ENCODE measurements at regions not wholly inside any gene's neighbourhood (a gene's known extent, or its start where the extent isn't known, plus 50 kb on each side); places are given as distances from the start of the nearest gene placed in this dataset.

- TF ChIP-seq EZH2 (IDR thresholded peaks at IDR 0.05; ENCODE audit: borderline replicate concordance, insufficient read depth, low read depth, low read length, poor library complexity, severe bottlenecking) (no peak), CTCF (IDR thresholded peaks at IDR 0.05) (no peak)
Observed at GRCh38 chr11:96627376-96627775, 237.6 kb downstream of the JRKL start.
